KG1 (cell line): ENCODE measurements at regions not wholly inside any gene's neighbourhood (a gene's known extent, or its start where the extent isn't known, plus 50 kb on each side); places are given as distances from the start of the nearest gene placed in this dataset.
"Not testable (repeated sequence)": the region's sequence is repeated elsewhere in the genome, so short reads cannot be mapped to it uniquely, and the experiment has no call there.

Experiments
- DNase-seq: peaks from one replicate; lab custom pipeline; 2025; lab: John Stamatoyannopoulos, UW

GRCh38 chr3:174540116-174540908, 318.8 kb upstream of the NAALADL2 start:
- DNase-seq, result no peak

- DNase-seq, result no peak
Observed at GRCh38 chr3:174541708-174542315, 317.3 kb upstream of the NAALADL2 start.

GRCh38 chr3:174547801-174548435, 311.2 kb upstream of the NAALADL2 start:
- DNase-seq, result no peak

GRCh38 chr3:174548841-174549623, 310.1 kb upstream of the NAALADL2 start:
- DNase-seq, result no peak

GRCh38 chr3:174581558-174581957, 277.6 kb upstream of the NAALADL2 start:
- DNase-seq, result no peak

- DNase-seq, result no peak
Observed at GRCh38 chr3:174583396-174583795, 275.7 kb upstream of the NAALADL2 start.

GRCh38 chr3:174587137-174587536, 272.0 kb upstream of the NAALADL2 start:
- not testable (repeated sequence) for DNase-seq

GRCh38 chr3:174596447-174596982, 262.6 kb upstream of the NAALADL2 start:
- DNase-seq, result no peak

GRCh38 chr3:174598885-174599439, 260.2 kb upstream of the NAALADL2 start:
- no peak for DNase-seq

- DNase-seq, result no peak
Observed at GRCh38 chr3:174613173-174613572, 246.0 kb upstream of the NAALADL2 start.

- DNase-seq, result no peak
Observed at GRCh38 chr3:174614036-174614435, 245.1 kb upstream of the NAALADL2 start.

- no peak for DNase-seq
Observed at GRCh38 chr3:174618368-174619080, 240.6 kb upstream of the NAALADL2 start.

GRCh38 chr3:174619239-174619638, 239.9 kb upstream of the NAALADL2 start:
- DNase-seq, result no peak

GRCh38 chr3:174620138-174620537, 239.0 kb upstream of the NAALADL2 start:
- no peak for DNase-seq

GRCh38 chr3:174620855-174621472, 238.2 kb upstream of the NAALADL2 start:
- DNase-seq, result no peak

GRCh38 chr3:174633342-174633741, 225.8 kb upstream of the NAALADL2 start:
- DNase-seq, result no peak

- DNase-seq, result no peak
Observed at GRCh38 chr3:174636451-174636850, 222.7 kb upstream of the NAALADL2 start.

GRCh38 chr3:174639406-174639805, 219.7 kb upstream of the NAALADL2 start:
- no peak for DNase-seq

- no peak for DNase-seq
Observed at GRCh38 chr3:174639970-174640369, 219.2 kb upstream of the NAALADL2 start.

GRCh38 chr3:174640932-174641331, 218.2 kb upstream of the NAALADL2 start:
- no peak for DNase-seq

- no peak for DNase-seq
Observed at GRCh38 chr3:174644287-174644686, 214.8 kb upstream of the NAALADL2 start.
